IMR-90 (cell line): ENCODE measurements at regions not wholly inside any gene's neighbourhood (a gene's known extent, or its start where the extent isn't known, plus 50 kb on each side); places are given as distances from the start of the nearest gene placed in this dataset.

Experiments used
- ATAC-seq: fragments of 200-7000 bp; cut with Tn5 transposase; 2 replicates; pipeline ENCODE4 v1.9.1; 2020; ENCODE audit warnings: low read depth, mild to moderate bottlenecking, moderate library complexity
- BruUV-seq: library from RNA; stranded (reverse); fragments of 400-500 nt; replicated peaks from 2 replicates; lab custom pipeline; 2021; lab: Mats Ljungman, UMichigan
- CTCF ChIA-PET: fragments of 300-600 bp; formaldehyde crosslinking; extraction: SDS; loops from one replicate; lab custom pipeline; 2021; ENCODE audit warnings: antibody characterized with exemption; lab: Yijun Ruan, JAX
- POLR2A ChIA-PET: fragments of 300-600 bp; sonication (Branson Sonifier 250); formaldehyde crosslinking; loops from one replicate; lab custom pipeline; 2022; ENCODE audit warnings: antibody characterized with exemption; ENCODE audit not compliant: unreplicated experiment; lab: Charles Lee
- DNase-seq: peaks from one replicate; pipeline ENCODE4 v3.0.0; 2013
- H2AFZ ChIP-seq: replicated peaks from 2 replicates; pipeline ENCODE3; 2013; ENCODE audit warnings: low read length, mild to moderate bottlenecking; ENCODE audit not compliant: poor library complexity
- H2AK5ac ChIP-seq: 2 replicates; pipeline ENCODE4 v1.6.1; 2013; ENCODE audit warnings: low read depth, low read length, inconsistent platforms
- H2AK9ac ChIP-seq: replicated peaks from 2 replicates; pipeline ENCODE3; 2013; ENCODE audit warnings: mild to moderate bottlenecking, low read depth, low read length, moderate library complexity; ENCODE audit not compliant: poor library complexity
- H2BK120ac ChIP-seq: 2 replicates; pipeline ENCODE4 v1.6.1; 2013; ENCODE audit warnings: low read depth, low read length, inconsistent platforms
- H2BK15ac ChIP-seq: 3 replicates; pipeline ENCODE4 v1.6.1; 2013; ENCODE audit warnings: low read depth, low read length, inconsistent platforms
- H2BK20ac ChIP-seq: 2 replicates; pipeline ENCODE4 v1.6.1; 2013; ENCODE audit warnings: low read depth, mild to moderate bottlenecking, inconsistent platforms, low read length, moderate library complexity
- H2BK5ac ChIP-seq: 2 replicates; pipeline ENCODE4 v1.6.1; 2013; ENCODE audit warnings: mild to moderate bottlenecking, low read depth, low read length, inconsistent platforms; ENCODE audit not compliant: poor library complexity, severe bottlenecking
- H3K14ac ChIP-seq: replicated peaks from 2 replicates; pipeline ENCODE4 v1.6.1; 2013; ENCODE audit warnings: low read depth, low read length, inconsistent platforms
- H3K18ac ChIP-seq: 2 replicates; pipeline ENCODE4 v1.6.1; 2013; ENCODE audit warnings: low read depth, low read length, control low read depth
- H3K23ac ChIP-seq: 2 replicates; pipeline ENCODE4 v1.6.1; 2013; ENCODE audit warnings: low read depth, low read length, inconsistent platforms
- H3K27ac ChIP-seq: 2 replicates; pipeline ENCODE4 v1.5.1; 2013; ENCODE audit warnings: mild to moderate bottlenecking, control low read depth, low read length; ENCODE audit not compliant: insufficient read depth
- H3K27me3 ChIP-seq: 2 replicates; pipeline ENCODE4 v1.6.1; 2013; ENCODE audit warnings: low read length; ENCODE audit not compliant: control insufficient read depth, insufficient read depth
- H3K36me3 ChIP-seq: 2 replicates; pipeline ENCODE4 v1.6.1; 2013; ENCODE audit warnings: low read length, mixed read lengths; ENCODE audit not compliant: control insufficient read depth, insufficient read depth
- H3K4ac ChIP-seq: 2 replicates; pipeline ENCODE4 v1.6.1; 2013; ENCODE audit warnings: low read depth, low read length, inconsistent platforms
- H3K4me1 ChIP-seq: 2 replicates; pipeline ENCODE4 v1.6.1; 2013; ENCODE audit warnings: low read length, mixed read lengths; ENCODE audit not compliant: control insufficient read depth, insufficient read depth
- H3K4me2 ChIP-seq: 2 replicates; pipeline ENCODE4 v1.6.1; 2013; ENCODE audit warnings: low read depth, mild to moderate bottlenecking, control low read depth, low read length, moderate library complexity
- H3K4me3 ChIP-seq: 2 replicates; pipeline ENCODE4 v1.5.1; 2013; ENCODE audit warnings: low read depth, mild to moderate bottlenecking, control low read depth, low read length, moderate library complexity; ENCODE audit not compliant: insufficient read depth
- H3K56ac ChIP-seq: 2 replicates; pipeline ENCODE4 v1.6.1; 2013; ENCODE audit warnings: low read length, inconsistent platforms; ENCODE audit not compliant: insufficient read depth; ENCODE audit errors: extremely low read depth
- H3K79me1 ChIP-seq, 2 experiments: 2 replicates each; pipeline ENCODE4 v1.6.1; 2013; ENCODE audit warnings: low read length in 2 of 2, inconsistent platforms in 1 of 2, low read depth in 1 of 2
- H3K9ac ChIP-seq: 2 replicates; pipeline ENCODE4 v1.6.1; 2013; ENCODE audit warnings: low read depth, low read length, control low read depth
- H3K9me1 ChIP-seq: 2 replicates; pipeline ENCODE4 v1.6.1; 2013; ENCODE audit warnings: low read length, inconsistent platforms; ENCODE audit not compliant: insufficient read depth
- H3K9me3 ChIP-seq: 2 replicates; pipeline ENCODE4 v1.6.1; 2013; ENCODE audit warnings: low read length; ENCODE audit not compliant: control insufficient read depth, insufficient read depth
- H4K20me1 ChIP-seq: 2 replicates; pipeline ENCODE4 v1.6.1; 2013; ENCODE audit warnings: low read length, inconsistent platforms; ENCODE audit not compliant: insufficient read depth
- H4K5ac ChIP-seq: 2 replicates; pipeline ENCODE4 v1.6.1; 2013; ENCODE audit warnings: mild to moderate bottlenecking, low read depth, low read length, control low read depth
- H4K8ac ChIP-seq, 2 experiments: 2 replicates each; pipeline ENCODE4 v1.6.1; 2013; ENCODE audit warnings: low read depth in 2 of 2, low read length in 2 of 2, control low read depth in 1 of 2, inconsistent platforms in 1 of 2
- H4K91ac ChIP-seq: 2 replicates; pipeline ENCODE4 v1.6.1; 2013; ENCODE audit warnings: low read depth, low read length, inconsistent platforms; ENCODE audit not compliant: insufficient read depth
- CEBPB ChIP-seq: IDR thresholded peaks from 2 replicates; pipeline ENCODE4 v1.6.1; 2012; ENCODE audit warnings: low read depth, low read length, improper control_type of control experiment
- MAFK ChIP-seq: IDR thresholded peaks from 2 replicates; pipeline ENCODE4 v1.6.1; 2012; ENCODE audit warnings: low read depth, low read length, improper control_type of control experiment
- RAD21 ChIP-seq: IDR thresholded peaks from 2 replicates; pipeline ENCODE4 v1.6.1; 2012; ENCODE audit warnings: low read length, improper control_type of control experiment
- RFX5 ChIP-seq: IDR thresholded peaks from 2 replicates; pipeline ENCODE4 v1.8.0; 2012; ENCODE audit warnings: low read depth, mild to moderate bottlenecking, low read length, moderate library complexity
- SMC3 ChIP-seq: fragments of 150-350 bp; IDR thresholded peaks from 2 replicates; pipeline ENCODE4 v1.6.1; 2016; ENCODE audit warnings: low read depth, mild to moderate bottlenecking, antibody characterized with exemption, low read length, moderate library complexity
- WGBS, 2 experiments: methylation state at CpG; one replicate each; pipeline versions ENCODE4 v1.1.5 to v1.1.7; 2013; ENCODE audit warnings: missing lambda C conversion rate in 2 of 2; ENCODE audit not compliant: insufficient read length in 1 of 2; ENCODE audit errors: extremely low coverage in 2 of 2; 5-methylcytosine and 5-hydroxymethylcytosine counted together
- dilution Hi-C: fragments of 300-500 bp; cut with HindIII; formaldehyde crosslinking; loops from one replicate; pipeline ENCODE4 v1.14.3; 2018; ENCODE audit warnings: low sequenced_read_pairs; ENCODE audit not compliant: unreplicated experiment
- in situ Hi-C: fragments of 300-500 bp; cut with MboI; formaldehyde crosslinking; loops from 3 replicates; pipeline ENCODE4 v1.14.3; 2019; ENCODE audit warnings: low sequenced_read_pairs, inconsistent platforms, mixed read lengths
- intact Hi-C: fragments of 100-400 bp; cut with micrococcal nuclease; formaldehyde crosslinking; loops from 2 replicates; pipeline ENCODE4 v1.10.0; 2022
- TF ChIP-seq, protein P1 (sequence below): fragments of 150-350 bp; IDR thresholded peaks from 2 replicates; pipeline ENCODE4 v1.6.1; 2017; ENCODE audit warnings: mild to moderate bottlenecking, antibody characterized with exemption, low read length, low read depth

DNA sequence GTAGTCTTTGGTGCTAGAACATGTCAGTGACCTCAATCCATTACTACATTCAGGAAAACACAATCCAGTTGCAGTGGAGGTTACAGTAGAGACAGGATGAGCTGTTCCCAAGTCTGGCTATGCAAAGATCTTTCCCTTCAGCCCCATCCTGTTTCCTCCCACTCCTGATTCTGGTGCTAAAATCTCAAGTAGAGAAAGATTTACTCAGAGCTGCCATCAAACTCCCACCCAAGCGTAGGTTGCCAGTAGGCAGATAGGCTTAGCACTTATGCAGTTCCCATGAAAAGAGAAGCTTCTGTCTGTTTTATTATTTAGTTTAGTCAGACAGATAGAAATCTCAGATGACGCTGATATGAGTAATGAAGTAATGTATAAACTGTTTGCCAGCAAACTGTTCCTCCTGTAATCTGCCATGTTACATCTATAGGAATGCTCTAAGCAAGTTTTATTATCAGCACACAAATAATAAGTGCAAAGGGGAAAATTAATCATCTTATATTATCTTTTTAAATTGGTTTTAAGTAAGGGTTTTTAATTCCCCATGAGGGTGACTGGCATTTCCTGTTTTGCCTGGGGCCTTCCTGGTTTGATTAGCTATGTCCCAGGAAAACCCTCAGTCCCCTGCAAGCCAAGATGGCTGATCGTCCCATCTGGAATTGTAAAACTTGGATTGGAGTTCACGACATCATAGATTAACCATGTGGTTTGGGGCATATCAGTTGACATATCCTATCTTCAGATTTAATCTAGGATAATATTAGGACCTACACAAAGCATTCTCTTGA is 188.3 kb upstream of the PALMD start:
- peak overlapping the region; percentile 3; the same call in 1 of the 2 replicates for H3K4me2 ChIP-seq
- H2BK15ac ChIP-seq = 0 out of 3 replicates have a peak overlapping the region, but pooled peaks have one; percentile 28
- no peaks in the 10 kb centered on the region for H3K27me3 ChIP-seq
- H3K14ac ChIP-seq = no peak overlapping the region; the same call in 1 of the 2 replicates
- DNase-seq (peak; percentile 89), ATAC-seq (peak; percentile 90)
- H3K9me3 ChIP-seq = no peaks in the 10 kb centered on the region
- no peak overlapping the region for H4K5ac ChIP-seq
- H3K79me1 ChIP-seq = no peaks in the 10 kb centered on the region
- ChIA-PET CTCF (interaction anchor here (0.5 to 1.4 kb wide), 3 partner anchors 12 to 70 kb away, joined by 3 to 5 read pairs (median 4); no protein-coding TSS in a partner anchor), POLR2A (interaction anchor here (0.5 kb wide), 1 partner anchor 274 kb away, joined by 3 read pairs; no protein-coding TSS in a partner anchor)
- H2BK20ac ChIP-seq = peak overlapping the region; percentile 49; the same call in 1 of the 2 replicates
- H4K91ac ChIP-seq = no peak overlapping the region; the same call in 1 of the 2 replicates
- in situ Hi-C loops = no loop called here
- dilution Hi-C loops = no loop called here
- H3K56ac ChIP-seq = 0 out of 2 replicates have a peak overlapping the region, but pooled peaks have one; percentile 14
- H3K4me3 ChIP-seq = no peak overlapping the region
- intact Hi-C loops = no loop called here
- peak overlapping the region; percentile 4 for H2BK5ac ChIP-seq
- no peak overlapping the region for H2AK5ac ChIP-seq
- peaks cover 4% of the 10 kb centered on the region; the same call in 1 of the 2 replicates for H3K4me1 ChIP-seq
- no peak overlapping the region for H2AFZ ChIP-seq
- peak overlapping the region; percentile 80; the same call in 1 of the 2 replicates for H3K18ac ChIP-seq
- H2AK9ac ChIP-seq = no peak overlapping the region
- no peak overlapping the region for H3K9ac ChIP-seq
- WGBS, 2 experiments = no CpG with 5 or more reads among the region's 4 CpGs
- H3K23ac ChIP-seq = no peak overlapping the region; the same call in 1 of the 2 replicates
- no TSS peak for BruUV-seq
- H3K4ac ChIP-seq = no peak overlapping the region
- peak overlapping the region in 1 of 2 experiments; percentile 5; a peak in 1 of 4 replicates for H4K8ac ChIP-seq
- no peak for TF ChIP-seq RFX5
- 0 out of 2 replicates have a peak, but pooled peaks have one; percentile 8 for TF ChIP-seq MAFK
- TF ChIP-seq SMC3 = no peak
- TF ChIP-seq, protein P1, sequence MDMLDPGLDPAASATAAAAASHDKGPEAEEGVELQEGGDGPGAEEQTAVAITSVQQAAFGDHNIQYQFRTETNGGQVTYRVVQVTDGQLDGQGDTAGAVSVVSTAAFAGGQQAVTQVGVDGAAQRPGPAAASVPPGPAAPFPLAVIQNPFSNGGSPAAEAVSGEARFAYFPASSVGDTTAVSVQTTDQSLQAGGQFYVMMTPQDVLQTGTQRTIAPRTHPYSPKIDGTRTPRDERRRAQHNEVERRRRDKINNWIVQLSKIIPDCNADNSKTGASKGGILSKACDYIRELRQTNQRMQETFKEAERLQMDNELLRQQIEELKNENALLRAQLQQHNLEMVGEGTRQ = no peak
- TF ChIP-seq CEBPB = peak; percentile 3; the same call in 1 of the 2 replicates
- no peak for TF ChIP-seq RAD21
- H3K9me1 ChIP-seq = no peaks in the 10 kb centered on the region
- H3K27ac ChIP-seq = no peak overlapping the region
- H2BK120ac ChIP-seq = peak overlapping the region; percentile 21; the same call in 1 of the 2 replicates
- no peaks in the 10 kb centered on the region for H4K20me1 ChIP-seq
- no peaks in the 10 kb centered on the region for H3K36me3 ChIP-seq
